ENCODE measurements at regions not wholly inside any gene's neighbourhood (a gene's known extent, or its start where the extent isn't known, plus 50 kb on each side); places are given as distances from the start of the nearest gene placed in this dataset.
A peak's percentile ranks its signal among the peaks of the same experiment; 100 is the strongest.

DNA sequence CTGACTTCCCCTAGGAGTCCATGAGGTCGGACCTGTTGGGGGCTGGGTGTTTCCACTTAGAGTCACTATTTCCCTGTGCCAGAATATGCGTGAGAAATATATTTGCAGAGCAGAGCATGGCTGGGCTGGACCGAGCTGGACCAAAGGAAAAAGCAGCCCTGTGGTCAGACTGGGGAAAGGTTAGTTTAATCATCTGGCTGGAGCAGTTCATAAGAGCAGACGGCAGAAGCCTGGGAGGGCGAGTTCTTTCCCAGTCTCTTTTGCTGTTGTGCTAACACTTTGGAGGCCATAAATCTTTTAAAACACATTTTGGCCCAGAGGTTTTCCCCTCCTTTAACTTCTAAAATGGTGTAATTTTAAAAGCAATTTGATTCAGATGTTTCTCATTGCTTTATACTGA, 66.5 kb downstream of the GLI2 start:
- no peaks in the 10 kb centered on the region for H3K36me3 ChIP-seq
- peak in 1 of 2 donors; percentile 67 for DNase-seq
- intact Hi-C loops (cut with DNase I; ENCODE audit: low total_unique reads), result no loop called here
- H3K27me3 ChIP-seq, result no peaks in the 10 kb centered on the region
- no peaks in the 10 kb centered on the region for H3K9me3 ChIP-seq
- TF ChIP-seq, protein P1, sequence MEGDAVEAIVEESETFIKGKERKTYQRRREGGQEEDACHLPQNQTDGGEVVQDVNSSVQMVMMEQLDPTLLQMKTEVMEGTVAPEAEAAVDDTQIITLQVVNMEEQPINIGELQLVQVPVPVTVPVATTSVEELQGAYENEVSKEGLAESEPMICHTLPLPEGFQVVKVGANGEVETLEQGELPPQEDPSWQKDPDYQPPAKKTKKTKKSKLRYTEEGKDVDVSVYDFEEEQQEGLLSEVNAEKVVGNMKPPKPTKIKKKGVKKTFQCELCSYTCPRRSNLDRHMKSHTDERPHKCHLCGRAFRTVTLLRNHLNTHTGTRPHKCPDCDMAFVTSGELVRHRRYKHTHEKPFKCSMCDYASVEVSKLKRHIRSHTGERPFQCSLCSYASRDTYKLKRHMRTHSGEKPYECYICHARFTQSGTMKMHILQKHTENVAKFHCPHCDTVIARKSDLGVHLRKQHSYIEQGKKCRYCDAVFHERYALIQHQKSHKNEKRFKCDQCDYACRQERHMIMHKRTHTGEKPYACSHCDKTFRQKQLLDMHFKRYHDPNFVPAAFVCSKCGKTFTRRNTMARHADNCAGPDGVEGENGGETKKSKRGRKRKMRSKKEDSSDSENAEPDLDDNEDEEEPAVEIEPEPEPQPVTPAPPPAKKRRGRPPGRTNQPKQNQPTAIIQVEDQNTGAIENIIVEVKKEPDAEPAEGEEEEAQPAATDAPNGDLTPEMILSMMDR (IDR thresholded peaks at IDR 0.05), result no peak
- TF ChIP-seq POLR2A (IDR thresholded peaks at IDR 0.05) (no peak), EP300 (IDR thresholded peaks at IDR 0.05) (no peak), POLR2AphosphoS5 (IDR thresholded peaks at IDR 0.05) (no peak)
- 21 to 58% (median 33%) methylated on average over 5 of the region's 5 CpGs for WGBS, 5 donors
- H3K27ac ChIP-seq, result peak overlapping the region in 2 of 5 donors; percentile 25 to 41
- peaks cover 0 to 48% (median 28%) of the 10 kb centered on the region in 4 donors for H3K4me1 ChIP-seq
- H3K4me3 ChIP-seq, result no peak overlapping the region

DNA sequence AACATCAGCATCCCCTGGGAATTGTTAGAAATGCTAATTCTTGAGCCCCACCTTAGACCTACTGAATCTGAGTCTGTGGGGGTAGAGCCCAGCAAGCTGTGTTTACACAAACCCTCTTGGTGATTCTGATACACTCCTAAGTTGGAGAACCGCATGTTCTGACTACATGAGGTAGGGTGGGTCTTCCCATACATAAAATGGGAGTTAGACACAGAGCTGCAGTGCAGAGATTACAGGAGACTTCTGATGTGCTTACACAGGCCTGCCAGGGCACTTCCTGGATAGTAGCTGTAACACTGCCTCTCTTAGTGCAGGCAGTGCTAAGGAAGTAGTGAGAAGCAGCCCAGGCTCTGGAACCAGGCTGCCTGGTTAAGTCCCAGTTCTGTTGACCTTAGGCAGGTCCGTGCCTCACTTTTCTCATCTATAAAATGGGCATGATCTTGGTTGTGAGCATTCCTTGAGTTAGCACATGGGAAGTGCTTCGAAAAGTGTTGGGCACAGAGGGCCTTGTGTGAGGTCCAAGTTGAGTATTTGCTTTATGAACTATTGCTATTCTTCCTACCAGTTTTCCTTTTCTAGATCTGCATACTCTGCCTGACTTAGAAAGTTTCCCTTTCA, 67.3 kb downstream of the GLI2 start:
- no peaks in the 10 kb centered on the region for H3K9me3 ChIP-seq
- WGBS, 5 donors, result 69 to 78% (median 72%) methylated on average over 3 of the region's 3 CpGs
- intact Hi-C loops (cut with DNase I; ENCODE audit: low total_unique reads), result no loop called here
- peak in 1 of 2 donors; percentile 56 for DNase-seq
- no peak overlapping the region for H3K4me3 ChIP-seq
- TF ChIP-seq EP300 (IDR thresholded peaks at IDR 0.05), result no peak
- no peak for TF ChIP-seq POLR2AphosphoS5 (IDR thresholded peaks at IDR 0.05)
- TF ChIP-seq POLR2A (IDR thresholded peaks at IDR 0.05), result no peak
- TF ChIP-seq, protein P1 (IDR thresholded peaks at IDR 0.05), result no peak
- peaks cover 0 to 47% (median 28%) of the 10 kb centered on the region in 4 donors for H3K4me1 ChIP-seq
- peak overlapping the region in 1 of 5 donors; percentile 41 for H3K27ac ChIP-seq
- no peaks in the 10 kb centered on the region for H3K36me3 ChIP-seq
- H3K27me3 ChIP-seq, result no peaks in the 10 kb centered on the region

- intact Hi-C loops (cut with DNase I; ENCODE audit: low total_unique reads), result no loop called here
- no peak for TF ChIP-seq POLR2A (IDR thresholded peaks at IDR 0.05)
- TF ChIP-seq, protein P1 (IDR thresholded peaks at IDR 0.05), result no peak
- TF ChIP-seq POLR2AphosphoS5 (IDR thresholded peaks at IDR 0.05), result no peak
- no peak for TF ChIP-seq EP300 (IDR thresholded peaks at IDR 0.05)
- H3K36me3 ChIP-seq, result no peaks in the 10 kb centered on the region
- 75 to 86% (median 78%) methylated on average over 10 to 11 of the region's 11 CpGs for WGBS, 5 donors
- no peaks in the 10 kb centered on the region for H3K9me3 ChIP-seq
- H3K4me3 ChIP-seq, result no peak overlapping the region
- no peaks in the 10 kb centered on the region for H3K27me3 ChIP-seq
- H3K4me1 ChIP-seq, result peaks cover 0 to 39% (median 28%) of the 10 kb centered on the region in 4 donors
- H3K27ac ChIP-seq, result no peak overlapping the region
- no peak for DNase-seq
Measured at GRCh38 chr2:120803764-120804335, 68.2 kb downstream of the GLI2 start.

- 73 to 94% (median 83%) methylated on average over 4 to 6 of the region's 6 CpGs for WGBS, 5 donors
- H3K9me3 ChIP-seq, result no peaks in the 10 kb centered on the region
- H3K4me1 ChIP-seq, result peaks cover 0 to 39% (median 28%) of the 10 kb centered on the region in 4 donors
- no peak for DNase-seq
- no peak for TF ChIP-seq EP300 (IDR thresholded peaks at IDR 0.05)
- TF ChIP-seq, protein P1 (IDR thresholded peaks at IDR 0.05), result no peak
- no peak for TF ChIP-seq POLR2AphosphoS5 (IDR thresholded peaks at IDR 0.05)
- no peak for TF ChIP-seq POLR2A (IDR thresholded peaks at IDR 0.05)
- H3K27ac ChIP-seq, result no peak overlapping the region
- H3K27me3 ChIP-seq, result no peaks in the 10 kb centered on the region
- H3K4me3 ChIP-seq, result no peak overlapping the region
- no peaks in the 10 kb centered on the region for H3K36me3 ChIP-seq
- intact Hi-C loops (cut with DNase I; ENCODE audit: low total_unique reads), result no loop called here
Measured at GRCh38 chr2:120804459-120804858, 68.8 kb downstream of the GLI2 start.

Data from stomach (tissue), 8 donors.